ENCODE measurements at regions not wholly inside any gene's neighbourhood (a gene's known extent, or its start where the extent isn't known, plus 50 kb on each side); places are given as distances from the start of the nearest gene placed in this dataset.

DNA sequence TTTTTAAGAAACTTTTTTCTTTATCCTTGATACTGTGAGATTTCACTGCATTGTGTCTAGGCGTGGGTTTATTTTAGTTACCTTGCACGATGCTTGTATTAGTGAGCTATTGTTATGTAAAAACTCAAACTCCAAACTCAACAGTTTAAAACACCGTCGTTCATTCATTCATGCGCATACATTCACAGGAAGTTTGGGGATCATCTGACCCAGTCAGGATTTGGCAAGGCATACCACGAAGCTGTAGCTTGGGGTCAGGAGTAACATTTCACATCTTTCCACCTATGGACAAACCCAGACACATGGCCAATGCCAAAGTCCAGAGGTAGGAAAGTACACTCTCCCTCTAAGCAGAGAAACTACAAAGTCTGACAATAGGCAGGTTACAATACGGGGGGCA is 324.6 kb upstream of the CHRM3 start:
- Histone ChIP-seq H3K36me3 (ENCODE audit: insufficient read depth, low read length) (no peaks in the 10 kb centered on the region), H3K79me2 (ENCODE audit: insufficient read depth, low read length) (no peaks in the 10 kb centered on the region), H4K20me1 (ENCODE audit: insufficient read depth, low read length) (no peaks in the 10 kb centered on the region), H3K9me3 (ENCODE audit: insufficient read depth, low read length, severe bottlenecking) (no peaks in the 10 kb centered on the region), H3K4me2 (ENCODE audit: insufficient read depth, low read length) (no peak overlapping the region), H3K27me3 (ENCODE audit: insufficient read depth, low read length, poor library complexity) (no peaks in the 10 kb centered on the region), H3K4me1 (ENCODE audit: insufficient read depth, low read length) (no peaks in the 10 kb centered on the region), H3K27ac (ENCODE audit: low read length) (no peak overlapping the region), H2AFZ (ENCODE audit: low read depth, low read length) (no peak overlapping the region), H3K4me3 (ENCODE audit: low read depth in 1 of 2, low read length in 2 of 2) (no peak overlapping the region), H3K9ac (ENCODE audit: low read depth, low read length) (no peak overlapping the region)
- DNase-seq = no peak
- TF ChIP-seq, protein P1, sequence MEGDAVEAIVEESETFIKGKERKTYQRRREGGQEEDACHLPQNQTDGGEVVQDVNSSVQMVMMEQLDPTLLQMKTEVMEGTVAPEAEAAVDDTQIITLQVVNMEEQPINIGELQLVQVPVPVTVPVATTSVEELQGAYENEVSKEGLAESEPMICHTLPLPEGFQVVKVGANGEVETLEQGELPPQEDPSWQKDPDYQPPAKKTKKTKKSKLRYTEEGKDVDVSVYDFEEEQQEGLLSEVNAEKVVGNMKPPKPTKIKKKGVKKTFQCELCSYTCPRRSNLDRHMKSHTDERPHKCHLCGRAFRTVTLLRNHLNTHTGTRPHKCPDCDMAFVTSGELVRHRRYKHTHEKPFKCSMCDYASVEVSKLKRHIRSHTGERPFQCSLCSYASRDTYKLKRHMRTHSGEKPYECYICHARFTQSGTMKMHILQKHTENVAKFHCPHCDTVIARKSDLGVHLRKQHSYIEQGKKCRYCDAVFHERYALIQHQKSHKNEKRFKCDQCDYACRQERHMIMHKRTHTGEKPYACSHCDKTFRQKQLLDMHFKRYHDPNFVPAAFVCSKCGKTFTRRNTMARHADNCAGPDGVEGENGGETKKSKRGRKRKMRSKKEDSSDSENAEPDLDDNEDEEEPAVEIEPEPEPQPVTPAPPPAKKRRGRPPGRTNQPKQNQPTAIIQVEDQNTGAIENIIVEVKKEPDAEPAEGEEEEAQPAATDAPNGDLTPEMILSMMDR (IDR thresholded peaks at IDR 0.05; ENCODE audit: borderline replicate concordance, extremely low read depth, low read length, poor library complexity, severe bottlenecking) = no peak
- TF ChIP-seq EZH2 (IDR thresholded peaks at IDR 0.05; ENCODE audit: borderline replicate concordance, low read depth, low read length, severe bottlenecking) = no peak
- ATAC-seq (ENCODE audit: insufficient read depth, low read depth) = no peak

DNA sequence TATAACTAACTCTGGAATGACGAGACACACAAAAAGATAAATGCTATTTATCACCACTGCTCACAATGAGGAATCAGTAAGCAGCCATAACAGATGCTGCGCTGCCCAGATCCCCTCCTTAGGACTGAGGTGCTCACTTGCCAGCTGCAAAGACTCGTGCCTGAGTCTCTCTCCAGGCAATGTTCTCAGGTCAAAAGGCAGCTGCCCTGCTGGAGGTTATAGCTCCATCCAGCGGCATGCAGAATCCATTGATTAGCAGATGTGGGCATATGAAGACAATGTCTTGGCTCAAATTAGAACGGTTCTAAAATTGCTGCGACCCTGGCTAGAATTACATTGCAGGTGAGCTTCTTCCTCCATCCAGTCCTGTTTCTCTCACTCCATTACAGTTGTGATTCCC is 328.2 kb upstream of the CHRM3 start:
- Histone ChIP-seq H3K4me3 (ENCODE audit: low read depth in 1 of 2, low read length in 2 of 2) (no peak overlapping the region), H4K20me1 (ENCODE audit: insufficient read depth, low read length) (no peaks in the 10 kb centered on the region), H3K79me2 (ENCODE audit: insufficient read depth, low read length) (no peaks in the 10 kb centered on the region), H3K36me3 (ENCODE audit: insufficient read depth, low read length) (no peaks in the 10 kb centered on the region), H3K4me1 (ENCODE audit: insufficient read depth, low read length) (no peaks in the 10 kb centered on the region), H3K27ac (ENCODE audit: low read length) (no peak overlapping the region), H3K9me3 (ENCODE audit: insufficient read depth, low read length, severe bottlenecking) (no peaks in the 10 kb centered on the region), H3K27me3 (ENCODE audit: insufficient read depth, low read length, poor library complexity) (no peaks in the 10 kb centered on the region), H3K4me2 (ENCODE audit: insufficient read depth, low read length) (no peak overlapping the region), H2AFZ (ENCODE audit: low read depth, low read length) (no peak overlapping the region), H3K9ac (ENCODE audit: low read depth, low read length) (no peak overlapping the region)
- TF ChIP-seq, protein P1 (IDR thresholded peaks at IDR 0.05; ENCODE audit: borderline replicate concordance, extremely low read depth, low read length, poor library complexity, severe bottlenecking) = no peak
- no peak for TF ChIP-seq EZH2 (IDR thresholded peaks at IDR 0.05; ENCODE audit: borderline replicate concordance, low read depth, low read length, severe bottlenecking)
- DNase-seq = no peak
- ATAC-seq (ENCODE audit: insufficient read depth, low read depth) = no peak

DNA sequence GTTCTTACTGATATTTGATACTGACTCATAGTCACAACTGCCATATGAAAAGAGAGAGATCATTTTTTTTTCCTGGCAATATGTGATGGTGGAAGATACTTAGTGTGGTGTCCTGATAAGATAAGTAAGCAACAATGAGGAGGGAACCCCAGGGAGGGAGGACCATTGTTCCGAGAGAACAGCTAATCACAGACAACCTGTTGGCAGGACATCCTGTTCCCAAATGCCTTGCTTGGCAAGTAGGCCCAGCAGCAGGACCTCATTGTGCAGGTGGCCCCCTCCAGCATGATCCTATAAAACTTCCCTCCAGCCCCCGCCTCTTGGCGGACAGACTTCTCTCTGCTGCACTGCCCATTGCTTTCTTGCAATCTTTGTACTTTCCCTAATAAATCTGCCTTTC is 329.4 kb upstream of the CHRM3 start:
- Histone ChIP-seq H3K27me3 (ENCODE audit: insufficient read depth, low read length, poor library complexity) (no peaks in the 10 kb centered on the region), H3K9ac (ENCODE audit: low read depth, low read length) (no peak overlapping the region), H4K20me1 (ENCODE audit: insufficient read depth, low read length) (no peaks in the 10 kb centered on the region), H3K4me1 (ENCODE audit: insufficient read depth, low read length) (no peaks in the 10 kb centered on the region), H3K27ac (ENCODE audit: low read length) (no peak overlapping the region), H3K4me2 (ENCODE audit: insufficient read depth, low read length) (no peak overlapping the region), H3K9me3 (ENCODE audit: insufficient read depth, low read length, severe bottlenecking) (no peaks in the 10 kb centered on the region), H2AFZ (ENCODE audit: low read depth, low read length) (no peak overlapping the region), H3K79me2 (ENCODE audit: insufficient read depth, low read length) (no peaks in the 10 kb centered on the region), H3K36me3 (ENCODE audit: insufficient read depth, low read length) (no peaks in the 10 kb centered on the region), H3K4me3 (ENCODE audit: low read depth in 1 of 2, low read length in 2 of 2) (no peak overlapping the region)
- ATAC-seq (ENCODE audit: insufficient read depth, low read depth) (no peak), DNase-seq (no peak)
- TF ChIP-seq, protein P1 (IDR thresholded peaks at IDR 0.05; ENCODE audit: borderline replicate concordance, extremely low read depth, low read length, poor library complexity, severe bottlenecking) = no peak
- no peak for TF ChIP-seq EZH2 (IDR thresholded peaks at IDR 0.05; ENCODE audit: borderline replicate concordance, low read depth, low read length, severe bottlenecking)

DNA sequence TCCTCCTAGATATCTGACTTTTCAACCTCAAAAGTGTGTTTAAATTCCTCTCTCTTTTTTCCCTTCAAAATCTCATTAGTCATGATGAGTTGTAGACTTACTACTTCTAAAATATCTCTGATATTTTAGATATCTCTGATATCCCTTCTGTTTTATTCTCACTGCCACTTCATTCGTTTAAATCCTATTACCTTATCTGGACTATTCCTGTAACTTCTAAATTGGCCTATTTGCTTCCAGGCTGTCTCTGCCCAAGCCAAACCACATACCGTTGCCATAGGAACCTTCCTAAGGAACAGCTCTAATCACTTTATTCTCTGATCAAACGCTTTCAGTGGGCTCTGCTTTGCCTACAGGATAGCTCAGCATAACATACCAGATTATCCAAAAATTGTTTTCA is 333.1 kb upstream of the CHRM3 start:
- Histone ChIP-seq H3K4me1 (ENCODE audit: insufficient read depth, low read length) (no peaks in the 10 kb centered on the region), H2AFZ (ENCODE audit: low read depth, low read length) (no peak overlapping the region), H3K79me2 (ENCODE audit: insufficient read depth, low read length) (no peaks in the 10 kb centered on the region), H3K4me3 (ENCODE audit: low read depth in 1 of 2, low read length in 2 of 2) (no peak overlapping the region), H3K27me3 (ENCODE audit: insufficient read depth, low read length, poor library complexity) (no peaks in the 10 kb centered on the region), H4K20me1 (ENCODE audit: insufficient read depth, low read length) (no peaks in the 10 kb centered on the region), H3K9ac (ENCODE audit: low read depth, low read length) (no peak overlapping the region), H3K27ac (ENCODE audit: low read length) (no peak overlapping the region), H3K4me2 (ENCODE audit: insufficient read depth, low read length) (no peak overlapping the region), H3K9me3 (ENCODE audit: insufficient read depth, low read length, severe bottlenecking) (no peaks in the 10 kb centered on the region), H3K36me3 (ENCODE audit: insufficient read depth, low read length) (no peaks in the 10 kb centered on the region)
- no peak for ATAC-seq (ENCODE audit: insufficient read depth, low read depth)
- TF ChIP-seq EZH2 (IDR thresholded peaks at IDR 0.05; ENCODE audit: borderline replicate concordance, low read depth, low read length, severe bottlenecking) = no peak
- TF ChIP-seq, protein P1 (IDR thresholded peaks at IDR 0.05; ENCODE audit: borderline replicate concordance, extremely low read depth, low read length, poor library complexity, severe bottlenecking) = no peak
- no peak for DNase-seq

Data from DND-41 (cell line).